IgD-negative memory B cell (primary cell): ENCODE measurements at regions not wholly inside any gene's neighbourhood (a gene's known extent, or its start where the extent isn't known, plus 50 kb on each side); places are given as distances from the start of the nearest gene placed in this dataset.
"Not testable (repeated sequence)": the region's sequence is repeated elsewhere in the genome, so short reads cannot be mapped to it uniquely, and the experiment has no call there.

Source experiments
- H3K27ac Mint-ChIP-seq, 3 donors: one replicate each; pipeline ENCODE4 v1.8.0; 2020 to 2022; ENCODE audit warnings: mild to moderate bottlenecking in 3 of 3, mixed read lengths in 3 of 3, moderate library complexity in 1 of 3
- H3K27me3 Mint-ChIP-seq: one replicate; pipeline ENCODE4 v1.8.0; 2021; ENCODE audit warnings: mixed read lengths
- H3K36me3 Mint-ChIP-seq: one replicate; pipeline ENCODE4 v1.8.0; 2020; ENCODE audit warnings: mild to moderate bottlenecking, mixed read lengths
- H3K4me1 Mint-ChIP-seq, 3 donors: one replicate each; pipeline ENCODE4 v1.8.0; 2020 to 2022; ENCODE audit warnings: mixed read lengths in 3 of 3, mild to moderate bottlenecking in 1 of 3
- H3K4me3 Mint-ChIP-seq, 4 donors: one replicate each; pipeline ENCODE4 v1.8.0; 2020 to 2022; ENCODE audit warnings: mild to moderate bottlenecking in 4 of 4, mixed read lengths in 4 of 4, moderate library complexity in 3 of 4
- H3K9me3 Mint-ChIP-seq, 3 donors: one replicate each; pipeline ENCODE4 v1.8.0; 2020 to 2021; ENCODE audit warnings: mixed read lengths in 3 of 3, mild to moderate bottlenecking in 1 of 3

GRCh38 chr13:99078017-99078771 is 100.3 kb upstream of the DOCK9 start:
- peaks cover 10% of the 10 kb centered on the region for H3K36me3 Mint-ChIP-seq
- H3K27me3 Mint-ChIP-seq = no peaks in the 10 kb centered on the region
- H3K4me1 Mint-ChIP-seq = peaks cover 13 to 30% (median 16%) of the 10 kb centered on the region in 3 donors
- H3K9me3 Mint-ChIP-seq = peaks cover 0 to 4% (median 0%) of the 10 kb centered on the region in 3 donors
- no peak overlapping the region for H3K27ac Mint-ChIP-seq
- peak overlapping the region in 2 of 4 donors; percentile 9 to 35 for H3K4me3 Mint-ChIP-seq

GRCh38 chr13:99080131-99080530 is 102.3 kb upstream of the DOCK9 start:
- Mint-ChIP-seq H3K4me1 (peaks cover 29 to 36% (median 30%) of the 10 kb centered on the region in 3 donors), H3K9me3 (no peaks in the 10 kb centered on the region), H3K27me3 (no peaks in the 10 kb centered on the region), H3K36me3 (peaks cover 3% of the 10 kb centered on the region), H3K27ac (peak overlapping the region in 1 of 3 donors; percentile 48), H3K4me3 (no peak overlapping the region)

- H3K36me3 Mint-ChIP-seq = no peaks in the 10 kb centered on the region
- peak overlapping the region; percentile 67 to 93 (median 93) for H3K27ac Mint-ChIP-seq
- no peaks in the 10 kb centered on the region for H3K9me3 Mint-ChIP-seq
- no peaks in the 10 kb centered on the region for H3K27me3 Mint-ChIP-seq
- peaks cover 25 to 28% (median 27%) of the 10 kb centered on the region in 3 donors for H3K4me1 Mint-ChIP-seq
- H3K4me3 Mint-ChIP-seq = peak overlapping the region in 3 of 4 donors; percentile 60 to 95 (median 92)
These were observed 106.1 kb upstream of the DOCK9 start for GRCh38 chr13:99083981-99084380.

- Mint-ChIP-seq H3K9me3 (no peaks in the 10 kb centered on the region), H3K4me1 (peaks cover 21 to 28% (median 27%) of the 10 kb centered on the region in 3 donors), H3K36me3 (no peaks in the 10 kb centered on the region), H3K27me3 (no peaks in the 10 kb centered on the region), H3K27ac (peak overlapping the region; percentile 74 to 93 (median 90)), H3K4me3 (peak overlapping the region; percentile 77 to 95 (median 92))
These were observed 107.4 kb upstream of the DOCK9 start for GRCh38 chr13:99085139-99085807.

- H3K4me3 Mint-ChIP-seq = peak overlapping the region; percentile 77 to 95 (median 92)
- H3K27me3 Mint-ChIP-seq = no peaks in the 10 kb centered on the region
- H3K36me3 Mint-ChIP-seq = no peaks in the 10 kb centered on the region
- H3K9me3 Mint-ChIP-seq = no peaks in the 10 kb centered on the region
- peak overlapping the region in 2 of 3 donors; percentile 90 to 93 for H3K27ac Mint-ChIP-seq
- peaks cover 20 to 28% (median 25%) of the 10 kb centered on the region in 3 donors for H3K4me1 Mint-ChIP-seq
These were observed 108.0 kb upstream of the DOCK9 start for GRCh38 chr13:99085808-99086266.

- H3K4me1 Mint-ChIP-seq = peaks cover 20 to 28% (median 25%) of the 10 kb centered on the region in 3 donors
- H3K27me3 Mint-ChIP-seq = no peaks in the 10 kb centered on the region
- H3K36me3 Mint-ChIP-seq = no peaks in the 10 kb centered on the region
- H3K27ac Mint-ChIP-seq = no peak overlapping the region
- peak overlapping the region; percentile 55 to 100 (median 97) for H3K4me3 Mint-ChIP-seq
- no peaks in the 10 kb centered on the region for H3K9me3 Mint-ChIP-seq
These were observed 108.6 kb upstream of the DOCK9 start for GRCh38 chr13:99086267-99087097.

GRCh38 chr13:99087098-99087953 is 109.5 kb upstream of the DOCK9 start:
- peak overlapping the region; percentile 92 to 100 (median 97) for H3K27ac Mint-ChIP-seq
- H3K4me1 Mint-ChIP-seq = peaks cover 20 to 28% (median 25%) of the 10 kb centered on the region in 3 donors
- H3K36me3 Mint-ChIP-seq = no peaks in the 10 kb centered on the region
- H3K27me3 Mint-ChIP-seq = no peaks in the 10 kb centered on the region
- H3K4me3 Mint-ChIP-seq = peak overlapping the region; percentile 94 to 100 (median 100)
- no peaks in the 10 kb centered on the region for H3K9me3 Mint-ChIP-seq

GRCh38 chr13:99087954-99088491 is 110.2 kb upstream of the DOCK9 start:
- Mint-ChIP-seq H3K4me1 (peaks cover 20 to 28% (median 25%) of the 10 kb centered on the region in 3 donors), H3K4me3 (peak overlapping the region; percentile 94 to 100 (median 100)), H3K9me3 (no peaks in the 10 kb centered on the region), H3K27me3 (no peaks in the 10 kb centered on the region), H3K36me3 (no peaks in the 10 kb centered on the region), H3K27ac (peak overlapping the region; percentile 92 to 100 (median 97))

GRCh38 chr13:99093997-99094396 is 106.7 kb upstream of the UBAC2 start:
- H3K27me3 Mint-ChIP-seq = no peaks in the 10 kb centered on the region
- H3K4me1 Mint-ChIP-seq = no peaks in the 10 kb centered on the region
- H3K27ac Mint-ChIP-seq = no peak overlapping the region
- no peaks in the 10 kb centered on the region for H3K36me3 Mint-ChIP-seq
- H3K4me3 Mint-ChIP-seq = no peak overlapping the region
- no peaks in the 10 kb centered on the region for H3K9me3 Mint-ChIP-seq

GRCh38 chr13:99101831-99102230 is 98.8 kb upstream of the UBAC2 start:
- not testable (repeated sequence) for H3K4me3 Mint-ChIP-seq, H3K9me3 Mint-ChIP-seq, H3K36me3 Mint-ChIP-seq, H3K4me1 Mint-ChIP-seq, H3K27ac Mint-ChIP-seq
- peaks cover 15% of the 10 kb centered on the region for H3K27me3 Mint-ChIP-seq

GRCh38 chr13:99103536-99103935 is 97.1 kb upstream of the UBAC2 start:
- no peak overlapping the region for H3K27ac Mint-ChIP-seq
- no peaks in the 10 kb centered on the region for H3K36me3 Mint-ChIP-seq
- H3K4me3 Mint-ChIP-seq = no peak overlapping the region
- H3K27me3 Mint-ChIP-seq = peaks cover 18% of the 10 kb centered on the region
- H3K4me1 Mint-ChIP-seq = no peaks in the 10 kb centered on the region
- peaks cover 0 to 2% (median 0%) of the 10 kb centered on the region in 3 donors for H3K9me3 Mint-ChIP-seq

GRCh38 chr13:99104396-99104795 is 96.3 kb upstream of the UBAC2 start:
- Mint-ChIP-seq H3K4me1 (no peaks in the 10 kb centered on the region), H3K9me3 (peaks cover 0 to 4% (median 4%) of the 10 kb centered on the region in 3 donors), H3K27ac (no peak overlapping the region), H3K36me3 (no peaks in the 10 kb centered on the region), H3K4me3 (no peak overlapping the region), H3K27me3 (peaks cover 18% of the 10 kb centered on the region)

GRCh38 chr13:99105160-99105559 is 95.5 kb upstream of the UBAC2 start:
- H3K4me1 Mint-ChIP-seq = no peaks in the 10 kb centered on the region
- no peak overlapping the region for H3K4me3 Mint-ChIP-seq
- H3K36me3 Mint-ChIP-seq = no peaks in the 10 kb centered on the region
- H3K27me3 Mint-ChIP-seq = peaks cover 18% of the 10 kb centered on the region
- no peak overlapping the region for H3K27ac Mint-ChIP-seq
- H3K9me3 Mint-ChIP-seq = peaks cover 0 to 4% (median 4%) of the 10 kb centered on the region in 3 donors

- Mint-ChIP-seq H3K27ac (no peak overlapping the region), H3K36me3 (peaks cover 2% of the 10 kb centered on the region), H3K9me3 (peaks cover 0 to 4% (median 4%) of the 10 kb centered on the region in 3 donors), H3K4me3 (no peak overlapping the region), H3K4me1 (no peaks in the 10 kb centered on the region), H3K27me3 (no peaks in the 10 kb centered on the region)
These were observed 87.3 kb upstream of the UBAC2 start for GRCh38 chr13:99113351-99113750.
